Natural killer cell (primary cell): ENCODE measurements at regions not wholly inside any gene's neighbourhood (a gene's known extent, or its start where the extent isn't known, plus 50 kb on each side); places are given as distances from the start of the nearest gene placed in this dataset.

Experiments used
- ATAC-seq, 3 donors: fragments of 150-1000 bp in 2 of 3; fragments of 200-7000 bp in 1 of 3; cut with Tn5 transposase; 1 replicate in 1 of 3; 2 replicates in 2 of 3; pipeline ENCODE4 v1.10.0; 2021; ENCODE audit warnings: mild to moderate bottlenecking in 2 of 3, moderate library complexity in 2 of 3
- DNase-seq, 2 donors: peaks; one replicate each; pipeline versions ENCODE4 v3.0.0 to v3.0.0-alpha.2; 2013 to 2021; ENCODE audit warnings: mixed read lengths in 1 of 2
- H3K27ac ChIP-seq: one replicate; pipeline ENCODE4 v1.5.1; 2013; ENCODE audit warnings: mild to moderate bottlenecking, low read length
- H3K27me3 ChIP-seq: one replicate; pipeline ENCODE4 v1.6.1; 2013; ENCODE audit warnings: low read length; ENCODE audit not compliant: control insufficient read depth, insufficient read depth
- H3K36me3 ChIP-seq: one replicate; pipeline ENCODE4 v1.6.1; 2013; ENCODE audit warnings: low read length; ENCODE audit not compliant: control insufficient read depth, insufficient read depth
- H3K4me1 ChIP-seq: one replicate; pipeline ENCODE4 v1.6.1; 2013; ENCODE audit warnings: low read length; ENCODE audit not compliant: control insufficient read depth, insufficient read depth
- H3K4me3 ChIP-seq: one replicate; pipeline ENCODE4 v1.5.1; 2013; ENCODE audit warnings: low read length
- H3K9me3 ChIP-seq: one replicate; pipeline ENCODE4 v1.6.1; 2013; ENCODE audit warnings: low read length; ENCODE audit not compliant: control insufficient read depth, insufficient read depth
- H3K27ac Mint-ChIP-seq, 2 donors: one replicate each; pipeline ENCODE4 v1.8.0; 2022; ENCODE audit warnings: mild to moderate bottlenecking in 2 of 2, mixed read lengths in 2 of 2, moderate library complexity in 1 of 2
- H3K27me3 Mint-ChIP-seq, 2 donors: one replicate each; pipeline ENCODE4 v1.8.0; 2022; ENCODE audit warnings: low read depth in 2 of 2, mixed read lengths in 2 of 2
- H3K36me3 Mint-ChIP-seq: one replicate; pipeline ENCODE4 v1.8.0; 2022; ENCODE audit warnings: mixed read lengths
- H3K4me1 Mint-ChIP-seq, 2 donors: one replicate each; pipeline ENCODE4 v1.8.0; 2022; ENCODE audit warnings: mixed read lengths in 2 of 2
- H3K4me3 Mint-ChIP-seq: one replicate; pipeline ENCODE4 v1.8.0; 2022; ENCODE audit warnings: mild to moderate bottlenecking, moderate library complexity, mixed read lengths
- H3K9me3 Mint-ChIP-seq, 2 donors: one replicate each; pipeline ENCODE4 v1.8.0; 2022; ENCODE audit warnings: mixed read lengths in 2 of 2
- WGBS: methylation state at CpG from one replicate; pipeline ENCODE4 v1.1.7; 2013; ENCODE audit warnings: missing lambda C conversion rate; ENCODE audit not compliant: insufficient coverage; 5-methylcytosine and 5-hydroxymethylcytosine counted together
- intact Hi-C: fragments of 100-400 bp; cut with micrococcal nuclease; formaldehyde crosslinking; loops from one replicate; pipeline ENCODE4 v1.14.2; 2022
- TF ChIP-seq, protein P1 (sequence below): fragments of 200-600 bp; IDR thresholded peaks from one replicate; pipeline ENCODE4 v1.8.0; 2022; ENCODE audit warnings: antibody characterized with exemption

DNA sequence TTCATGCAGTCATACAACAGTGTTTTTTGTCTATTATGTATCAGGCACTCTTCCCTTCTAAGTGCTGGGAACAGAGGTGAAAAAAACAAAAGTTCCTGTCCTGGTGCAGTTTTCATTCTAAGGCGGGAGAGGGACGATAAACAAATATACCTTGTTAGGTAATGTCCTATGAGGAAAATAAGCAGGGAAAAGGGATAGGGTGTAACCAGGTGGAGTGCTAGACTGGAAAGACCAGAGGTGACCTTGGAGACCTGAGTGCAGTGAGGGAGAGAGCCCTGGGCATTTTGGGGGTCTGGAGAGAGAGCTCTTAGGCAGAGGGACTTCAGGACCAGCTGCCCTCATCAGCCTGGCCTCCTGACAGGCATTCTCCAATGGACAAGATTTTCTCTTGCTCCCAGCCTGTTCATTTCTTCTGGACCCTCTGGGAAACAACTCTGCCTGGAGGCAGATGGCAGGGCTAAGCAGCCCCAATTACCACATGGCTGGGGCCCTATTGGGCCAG lies 97.2 kb upstream of the TJP1 start:
- TF ChIP-seq, protein P1, sequence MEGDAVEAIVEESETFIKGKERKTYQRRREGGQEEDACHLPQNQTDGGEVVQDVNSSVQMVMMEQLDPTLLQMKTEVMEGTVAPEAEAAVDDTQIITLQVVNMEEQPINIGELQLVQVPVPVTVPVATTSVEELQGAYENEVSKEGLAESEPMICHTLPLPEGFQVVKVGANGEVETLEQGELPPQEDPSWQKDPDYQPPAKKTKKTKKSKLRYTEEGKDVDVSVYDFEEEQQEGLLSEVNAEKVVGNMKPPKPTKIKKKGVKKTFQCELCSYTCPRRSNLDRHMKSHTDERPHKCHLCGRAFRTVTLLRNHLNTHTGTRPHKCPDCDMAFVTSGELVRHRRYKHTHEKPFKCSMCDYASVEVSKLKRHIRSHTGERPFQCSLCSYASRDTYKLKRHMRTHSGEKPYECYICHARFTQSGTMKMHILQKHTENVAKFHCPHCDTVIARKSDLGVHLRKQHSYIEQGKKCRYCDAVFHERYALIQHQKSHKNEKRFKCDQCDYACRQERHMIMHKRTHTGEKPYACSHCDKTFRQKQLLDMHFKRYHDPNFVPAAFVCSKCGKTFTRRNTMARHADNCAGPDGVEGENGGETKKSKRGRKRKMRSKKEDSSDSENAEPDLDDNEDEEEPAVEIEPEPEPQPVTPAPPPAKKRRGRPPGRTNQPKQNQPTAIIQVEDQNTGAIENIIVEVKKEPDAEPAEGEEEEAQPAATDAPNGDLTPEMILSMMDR, result no peak
- H3K27me3 ChIP-seq, result no peaks in the 10 kb centered on the region
- H3K4me3 ChIP-seq, result no peak overlapping the region
- H3K9me3 ChIP-seq, result no peaks in the 10 kb centered on the region
- no peak overlapping the region for H3K4me3 Mint-ChIP-seq
- H3K36me3 Mint-ChIP-seq, result no peaks in the 10 kb centered on the region
- no peak for DNase-seq
- no peaks in the 10 kb centered on the region for H3K9me3 Mint-ChIP-seq
- no peaks in the 10 kb centered on the region for H3K36me3 ChIP-seq
- no peak for ATAC-seq
- H3K4me1 ChIP-seq, result no peaks in the 10 kb centered on the region
- no peak overlapping the region for H3K27ac ChIP-seq
- WGBS, result 97% methylated on average over 2 of the region's 2 CpGs
- H3K27me3 Mint-ChIP-seq, result peaks cover 15 to 66% of the 10 kb centered on the region in 2 donors
- intact Hi-C loops, result no loop called here
- no peaks in the 10 kb centered on the region for H3K4me1 Mint-ChIP-seq
- no peak overlapping the region for H3K27ac Mint-ChIP-seq

DNA sequence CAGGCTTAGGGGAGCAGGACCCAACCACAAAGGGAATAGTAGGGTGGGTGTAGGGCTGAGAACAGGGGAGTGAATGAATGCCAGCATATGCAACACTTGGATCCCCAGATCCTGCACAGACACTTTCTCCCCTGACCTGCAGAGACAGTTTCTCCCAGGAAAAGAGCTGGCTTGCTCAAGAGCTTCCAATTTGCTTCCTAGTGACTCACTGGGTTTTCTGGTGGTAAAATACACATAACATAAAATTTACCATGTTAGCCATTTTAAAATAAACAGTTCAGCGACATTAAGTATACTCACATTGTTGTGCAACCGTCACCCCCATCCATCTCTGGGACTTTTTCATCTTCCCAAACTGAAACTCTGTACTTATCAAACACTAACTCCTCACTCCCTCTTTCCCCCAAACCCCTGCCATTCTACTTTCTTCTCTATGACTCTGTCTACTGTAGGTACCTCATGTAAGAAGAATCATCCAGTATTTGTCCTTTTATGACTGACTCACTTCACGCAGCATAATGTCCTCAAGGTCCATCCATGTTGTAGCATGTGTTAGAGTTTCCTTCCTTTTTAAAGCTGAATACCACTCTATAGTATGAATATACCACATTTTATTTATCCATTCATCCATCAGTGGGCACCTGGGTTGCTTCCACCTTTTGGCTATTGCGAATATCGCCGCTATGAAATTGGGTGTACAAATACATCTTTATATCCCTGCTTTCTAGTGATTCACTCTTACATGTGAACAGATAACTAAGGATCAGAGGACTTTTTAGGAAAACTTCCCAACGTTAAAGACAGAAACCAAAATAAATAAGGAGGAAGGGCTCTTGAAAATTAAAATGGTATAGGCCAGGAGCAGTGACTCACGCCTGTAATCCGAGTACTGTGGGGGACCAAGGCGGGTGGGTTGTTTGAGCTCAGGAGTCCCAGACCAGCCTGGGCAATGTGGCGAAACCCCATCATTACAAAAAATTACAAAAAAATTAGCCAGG lies 95.6 kb upstream of the TJP1 start:
- DNase-seq, result no peak
- Histone ChIP-seq H3K27me3 (no peaks in the 10 kb centered on the region), H3K4me3 (no peak overlapping the region), H3K36me3 (no peaks in the 10 kb centered on the region), H3K9me3 (no peaks in the 10 kb centered on the region), H3K4me1 (no peaks in the 10 kb centered on the region), H3K27ac (no peak overlapping the region)
- Mint-ChIP-seq H3K36me3 (no peaks in the 10 kb centered on the region), H3K27me3 (peaks cover 12 to 60% of the 10 kb centered on the region in 2 donors), H3K4me1 (no peaks in the 10 kb centered on the region), H3K27ac (no peak overlapping the region), H3K4me3 (no peak overlapping the region), H3K9me3 (no peaks in the 10 kb centered on the region)
- intact Hi-C loops, result no loop called here
- TF ChIP-seq, protein P1, result no peak
- 94% methylated on average over 10 of the region's 11 CpGs for WGBS
- no peak for ATAC-seq

DNA sequence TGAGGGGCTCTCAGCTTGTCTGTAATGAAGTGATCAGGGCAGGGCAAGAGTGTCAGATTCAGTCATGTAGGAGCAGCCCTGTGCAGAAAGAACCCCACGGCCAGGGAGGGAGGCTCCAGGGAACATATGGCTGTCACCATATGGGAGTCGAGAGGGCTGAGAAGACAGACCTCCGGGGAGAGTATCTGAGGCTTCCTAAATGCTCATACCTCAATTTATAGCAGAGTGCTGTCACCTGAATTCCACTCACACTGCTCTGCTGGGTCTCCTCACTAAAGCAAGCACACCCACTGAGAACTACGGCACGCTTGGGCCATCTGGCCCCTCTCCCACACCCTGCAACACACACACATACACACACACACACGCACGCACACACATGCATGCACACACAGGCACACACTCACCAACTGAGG lies 92.3 kb upstream of the TJP1 start:
- Histone ChIP-seq H3K4me1 (no peaks in the 10 kb centered on the region), H3K27me3 (no peaks in the 10 kb centered on the region), H3K4me3 (no peak overlapping the region), H3K27ac (no peak overlapping the region), H3K36me3 (no peaks in the 10 kb centered on the region), H3K9me3 (no peaks in the 10 kb centered on the region)
- H3K9me3 Mint-ChIP-seq, result peaks cover 4% of the 10 kb centered on the region in 2 donors
- 60% methylated on average over 7 of the region's 7 CpGs for WGBS
- H3K27ac Mint-ChIP-seq, result no peak overlapping the region
- no peak overlapping the region for H3K4me3 Mint-ChIP-seq
- no peaks in the 10 kb centered on the region for H3K36me3 Mint-ChIP-seq
- H3K4me1 Mint-ChIP-seq, result no peaks in the 10 kb centered on the region
- ATAC-seq (no peak), DNase-seq (no peak)
- intact Hi-C loops, result no loop called here
- TF ChIP-seq, protein P1, result no peak
- H3K27me3 Mint-ChIP-seq, result peaks cover 9 to 41% of the 10 kb centered on the region in 2 donors
